SK-N-SH treated with all-trans-retinoic acid at 6 μM for 48 hours (cell line): ENCODE measurements at regions not wholly inside any gene's neighbourhood (a gene's known extent, or its start where the extent isn't known, plus 50 kb on each side); places are given as distances from the start of the nearest gene placed in this dataset.

Experiments used
- ATAC-seq: fragments of 200-7000 bp; cut with Tn5 transposase; 3 replicates; pipeline ENCODE4 v1.9.1; 2020; ENCODE audit warnings: mild to moderate bottlenecking, moderate library complexity
- ARNTL ChIP-seq: fragments of 450-650 bp; formaldehyde crosslinking; IDR thresholded peaks from 2 replicates; pipeline ENCODE4 v1.5.0; 2020; ENCODE audit warnings: low read depth, mild to moderate bottlenecking, moderate library complexity, borderline replicate concordance
- BACH2 ChIP-seq: fragments of 250-450 bp; sonication (Bioruptor Pico); IDR thresholded peaks from 2 replicates; pipeline ENCODE4 v1.9.0; 2021; ENCODE audit warnings: mild to moderate bottlenecking, borderline replicate concordance
- CREB5 ChIP-seq: fragments of 250-450 bp; sonication (Bioruptor Pico); IDR thresholded peaks from 2 replicates; pipeline ENCODE4 v1.5.1; 2020; ENCODE audit warnings: low read depth, mild to moderate bottlenecking, moderate library complexity
- CSRNP3 ChIP-seq: fragments of 250-450 bp; sonication (Bioruptor Pico); IDR thresholded peaks from 2 replicates; pipeline ENCODE4 v1.5.1; 2021; ENCODE audit warnings: mild to moderate bottlenecking, moderate library complexity
- GLIS3 ChIP-seq: fragments of 250-450 bp; sonication (Bioruptor Pico); IDR thresholded peaks from 2 replicates; pipeline ENCODE4 v1.5.0; 2020; ENCODE audit warnings: mild to moderate bottlenecking, moderate library complexity
- POU6F1 ChIP-seq: fragments of 250-450 bp; sonication (Bioruptor Pico); IDR thresholded peaks from 2 replicates; pipeline ENCODE4 v1.8.0; 2021; ENCODE audit warnings: low read depth, mild to moderate bottlenecking, moderate library complexity, borderline replicate concordance
- PPARA ChIP-seq: fragments of 250-450 bp; sonication (Bioruptor Pico); IDR thresholded peaks from 2 replicates; pipeline ENCODE4 v1.5.0; 2020; ENCODE audit warnings: mild to moderate bottlenecking, borderline replicate concordance
- RARB ChIP-seq: fragments of 250-450 bp; sonication (Bioruptor Pico); IDR thresholded peaks from 2 replicates; pipeline ENCODE4 v1.8.0; 2021; ENCODE audit warnings: mild to moderate bottlenecking, moderate library complexity
- SNAI2 ChIP-seq: fragments of 250-450 bp; sonication (Bioruptor Pico); IDR thresholded peaks from 2 replicates; pipeline ENCODE4 v1.5.0; 2020; ENCODE audit warnings: mild to moderate bottlenecking, moderate library complexity
- TCF4 ChIP-seq: fragments of 250-450 bp; sonication (Bioruptor Pico); IDR thresholded peaks from 2 replicates; pipeline ENCODE4 v1.8.0; 2021; ENCODE audit warnings: mild to moderate bottlenecking, moderate library complexity, borderline replicate concordance
- TOX ChIP-seq: fragments of 250-450 bp; sonication (Bioruptor Pico); IDR thresholded peaks from 2 replicates; pipeline ENCODE4 v1.8.0; 2021; ENCODE audit warnings: mild to moderate bottlenecking, moderate library complexity, borderline replicate concordance
- ZC3H10 ChIP-seq: fragments of 250-450 bp; sonication (Bioruptor Pico); IDR thresholded peaks from 2 replicates; pipeline ENCODE4 v1.5.1; 2021; ENCODE audit warnings: mild to moderate bottlenecking, moderate library complexity
- ZFP30 ChIP-seq: fragments of 450-650 bp; formaldehyde crosslinking; IDR thresholded peaks from 2 replicates; pipeline ENCODE4 v1.5.0; 2022; ENCODE audit warnings: mild to moderate bottlenecking, moderate library complexity
- ZNF565 ChIP-seq: fragments of 450-650 bp; formaldehyde crosslinking; conservative IDR thresholded peaks from 2 replicates; pipeline ENCODE4 v1.5.0; 2020; ENCODE audit warnings: low read depth, mild to moderate bottlenecking, moderate library complexity
- ZNF8 ChIP-seq: fragments of 450-650 bp; formaldehyde crosslinking; IDR thresholded peaks from 2 replicates; pipeline ENCODE4 v1.5.0; 2020; ENCODE audit warnings: mild to moderate bottlenecking, moderate library complexity

GRCh38 chr21:41115851-41116250 lies 52.1 kb upstream of the BACE2 start:
- TF ChIP-seq RARB (CRISPR knock-in tag) (no peak), ZFP30 (no peak), GLIS3 (no peak), PPARA (CRISPR knock-in tag) (no peak), TCF4 (CRISPR knock-in tag) (no peak), CREB5 (CRISPR knock-in tag) (no peak), ZC3H10 (CRISPR knock-in tag) (no peak), TOX (CRISPR knock-in tag) (no peak), POU6F1 (no peak), ZNF565 (CRISPR knock-in tag) (no peak), BACH2 (no peak), ARNTL (CRISPR knock-in tag) (no peak), ZNF8 (CRISPR knock-in tag) (no peak), CSRNP3 (CRISPR knock-in tag) (no peak), SNAI2 (CRISPR knock-in tag) (no peak)
- no peak for ATAC-seq
